ENCODE measurements at regions not wholly inside any gene's neighbourhood (a gene's known extent, or its start where the extent isn't known, plus 50 kb on each side); places are given as distances from the start of the nearest gene placed in this dataset.

GRCh38 chr9:105132606-105133005 is 111.8 kb upstream of the SLC44A1 start:
- peaks cover 0 to 5% (median 1%) of the 10 kb centered on the region in 4 donors for H3K4me1 ChIP-seq
- H3K27me3 ChIP-seq, result no peaks in the 10 kb centered on the region
- no peak for TF ChIP-seq CTCF (IDR thresholded peaks at IDR 0.05)
- TF ChIP-seq EP300 (IDR thresholded peaks at IDR 0.05), result no peak
- no peak for TF ChIP-seq POLR2AphosphoS5 (IDR thresholded peaks at IDR 0.05)
- TF ChIP-seq POLR2A (IDR thresholded peaks at IDR 0.05; ENCODE audit: low read depth), result no peak
- intact Hi-C loops (cut with DNase I), result no loop called here
- WGBS, result 94% methylated on average over 2 of the region's 2 CpGs
- no peaks in the 10 kb centered on the region for H3K36me3 ChIP-seq
- DNase-seq (ENCODE audit: extremely low spot score), result no peak
- H3K27ac ChIP-seq (replicated peaks in 1 of 4), result no peak overlapping the region
- no peaks in the 10 kb centered on the region for H3K9me3 ChIP-seq
- no peak overlapping the region for H3K4me3 ChIP-seq

GRCh38 chr9:105138306-105138801 is 106.1 kb upstream of the SLC44A1 start:
- intact Hi-C loops (cut with DNase I), result no loop called here
- Histone ChIP-seq H3K9me3 (no peaks in the 10 kb centered on the region), H3K4me3 (no peak overlapping the region), H3K36me3 (no peaks in the 10 kb centered on the region), H3K27me3 (no peaks in the 10 kb centered on the region), H3K27ac (replicated peaks in 1 of 4) (no peak overlapping the region), H3K4me1 (peaks cover 3 to 20% (median 6%) of the 10 kb centered on the region in 4 donors)
- TF ChIP-seq POLR2A (IDR thresholded peaks at IDR 0.05; ENCODE audit: low read depth), result no peak
- no peak for TF ChIP-seq POLR2AphosphoS5 (IDR thresholded peaks at IDR 0.05)
- TF ChIP-seq EP300 (IDR thresholded peaks at IDR 0.05), result no peak
- no peak for TF ChIP-seq CTCF (IDR thresholded peaks at IDR 0.05)
- no peak for DNase-seq (ENCODE audit: extremely low spot score)
- WGBS, result 89% methylated on average over 4 of the region's 5 CpGs

- no peak for DNase-seq (ENCODE audit: extremely low spot score)
- Histone ChIP-seq H3K4me3 (no peak overlapping the region), H3K4me1 (peaks cover 3 to 20% (median 7%) of the 10 kb centered on the region in 4 donors), H3K36me3 (no peaks in the 10 kb centered on the region), H3K9me3 (no peaks in the 10 kb centered on the region), H3K27me3 (no peaks in the 10 kb centered on the region), H3K27ac (replicated peaks in 1 of 4) (no peak overlapping the region)
- WGBS, result 74% methylated on average over 5 of the region's 5 CpGs
- intact Hi-C loops (cut with DNase I), result no loop called here
- TF ChIP-seq EP300 (IDR thresholded peaks at IDR 0.05), result no peak
- TF ChIP-seq POLR2AphosphoS5 (IDR thresholded peaks at IDR 0.05), result no peak
- no peak for TF ChIP-seq CTCF (IDR thresholded peaks at IDR 0.05)
- no peak for TF ChIP-seq POLR2A (IDR thresholded peaks at IDR 0.05; ENCODE audit: low read depth)
These were observed 103.1 kb upstream of the SLC44A1 start for GRCh38 chr9:105141146-105141975.

GRCh38 chr9:105141976-105142250 is 102.5 kb upstream of the SLC44A1 start:
- DNase-seq (ENCODE audit: extremely low spot score), result no peak
- 64% methylated on average over 1 of the region's 1 CpG for WGBS
- intact Hi-C loops (cut with DNase I), result no loop called here
- no peaks in the 10 kb centered on the region for H3K27me3 ChIP-seq
- no peak overlapping the region for H3K27ac ChIP-seq (replicated peaks in 1 of 4)
- no peak overlapping the region for H3K4me3 ChIP-seq
- H3K4me1 ChIP-seq, result peaks cover 3 to 24% (median 11%) of the 10 kb centered on the region in 4 donors
- H3K9me3 ChIP-seq, result no peaks in the 10 kb centered on the region
- no peaks in the 10 kb centered on the region for H3K36me3 ChIP-seq
- TF ChIP-seq EP300 (IDR thresholded peaks at IDR 0.05), result no peak
- no peak for TF ChIP-seq CTCF (IDR thresholded peaks at IDR 0.05)
- TF ChIP-seq POLR2A (IDR thresholded peaks at IDR 0.05; ENCODE audit: low read depth), result no peak
- no peak for TF ChIP-seq POLR2AphosphoS5 (IDR thresholded peaks at IDR 0.05)

All from esophagus muscularis mucosa (tissue), 4 donors.